Right renal pelvis (tissue), 4 donors: ENCODE measurements at regions not wholly inside any gene's neighbourhood (a gene's known extent, or its start where the extent isn't known, plus 50 kb on each side); places are given as distances from the start of the nearest gene placed in this dataset.

Experiments
- DNase-seq, 4 donors: peaks; one replicate each; pipeline ENCODE4 v3.0.0-alpha.2; 2013; ENCODE audit warnings: low read depth in 4 of 4, low spot score in 3 of 4, missing footprints in 1 of 4

DNA sequence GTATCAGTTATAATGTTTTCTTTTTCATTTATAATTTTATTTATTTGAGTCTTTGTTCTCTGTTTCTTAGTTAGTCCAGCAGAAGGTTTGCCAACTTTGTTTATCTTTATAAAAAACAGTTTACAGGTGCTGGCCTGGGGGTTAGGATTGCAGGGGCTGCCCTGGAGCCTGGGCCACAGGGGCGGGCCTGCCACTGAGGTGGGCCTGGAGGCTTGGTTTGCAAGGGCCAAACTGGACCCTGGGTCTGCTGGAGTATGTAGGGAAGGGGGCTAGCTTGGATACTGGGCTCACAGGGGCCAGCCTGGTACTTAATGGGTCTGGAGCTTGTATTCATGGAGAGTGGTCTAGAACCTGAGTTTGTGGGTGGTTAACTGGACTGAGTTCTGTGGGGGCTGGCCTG, 789.9 kb upstream of the ADGRL4 start:
- DNase-seq = no peak

DNA sequence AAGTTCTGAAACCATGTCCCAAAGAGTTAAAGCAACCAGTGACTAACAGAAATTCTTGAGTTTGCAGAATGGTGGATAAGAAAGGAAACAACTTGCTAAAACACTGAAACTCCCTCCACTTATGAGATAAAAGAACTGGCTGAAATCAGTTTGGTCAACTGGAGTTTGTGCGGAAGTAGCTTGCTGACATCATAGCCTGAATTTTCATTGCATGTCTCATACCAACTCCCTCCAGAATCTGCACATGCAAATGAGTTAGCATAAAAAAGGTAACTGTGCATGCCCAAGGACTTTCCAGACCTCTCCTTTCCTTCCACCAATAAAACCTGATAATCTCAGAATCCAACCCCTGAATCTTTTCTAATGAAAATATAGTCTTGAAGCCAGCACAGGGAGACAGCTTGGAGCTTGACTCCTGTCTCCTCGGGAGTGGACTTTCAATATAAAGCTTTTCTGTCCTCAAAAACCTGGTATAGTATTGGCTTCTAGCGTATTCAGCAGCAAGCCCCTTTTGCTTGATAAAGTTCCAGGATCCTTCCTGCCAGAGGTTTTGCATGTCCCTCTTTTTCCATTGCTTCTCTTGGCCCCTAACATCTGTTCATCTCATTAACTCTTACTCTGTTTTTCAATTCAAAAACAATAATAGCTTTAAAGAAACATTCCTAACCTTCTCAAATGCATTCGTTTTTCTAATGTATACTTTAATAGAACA, 785.8 kb upstream of the ADGRL4 start:
- no peak for DNase-seq

GRCh38 chr1:79791488-79792218, 785.1 kb upstream of the ADGRL4 start:
- no peak for DNase-seq

GRCh38 chr1:79790950-79791349, 784.4 kb upstream of the ADGRL4 start:
- no peak for DNase-seq

DNA sequence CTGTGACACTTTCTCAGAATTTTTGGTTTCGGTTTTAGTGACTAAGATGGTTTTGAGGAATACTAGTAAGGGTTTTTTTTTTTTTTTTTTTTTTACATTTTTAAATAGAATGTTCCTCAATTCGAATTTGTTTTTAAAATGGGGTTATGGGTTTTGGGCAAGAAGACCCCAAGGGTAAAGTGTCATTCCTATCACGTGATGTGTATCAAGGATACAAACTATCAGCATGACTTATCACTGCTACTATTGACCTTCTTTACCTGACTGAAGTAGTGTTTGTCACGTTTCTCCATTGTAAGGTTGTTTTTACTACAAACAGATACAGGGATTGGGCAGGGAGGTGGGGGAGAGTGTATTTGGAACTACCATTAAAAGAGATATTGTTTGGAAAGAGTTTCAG, 781.1 kb upstream of the ADGRL4 start:
- no peak for DNase-seq

DNA sequence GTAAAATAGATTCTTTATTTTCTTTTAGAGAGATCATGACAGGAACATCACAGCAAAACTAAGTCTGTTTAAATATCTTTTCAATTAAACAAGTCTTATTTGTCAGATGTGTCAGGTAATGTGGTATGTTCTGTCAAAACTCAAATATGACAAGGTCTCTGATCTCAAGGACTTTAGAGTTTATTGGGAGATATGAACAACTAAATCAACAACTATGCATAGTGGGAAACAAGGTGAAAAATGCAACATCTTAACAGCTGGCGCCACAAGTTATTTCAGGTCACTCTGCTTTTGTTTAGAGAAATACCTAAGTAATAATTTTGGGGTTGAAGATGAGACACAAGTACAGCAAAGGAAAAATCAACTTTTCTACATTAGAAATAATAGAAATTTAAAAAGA, 779.4 kb upstream of the ADGRL4 start:
- no peak for DNase-seq

GRCh38 chr1:79785561-79785960, 779.0 kb upstream of the ADGRL4 start:
- no peak for DNase-seq

DNA sequence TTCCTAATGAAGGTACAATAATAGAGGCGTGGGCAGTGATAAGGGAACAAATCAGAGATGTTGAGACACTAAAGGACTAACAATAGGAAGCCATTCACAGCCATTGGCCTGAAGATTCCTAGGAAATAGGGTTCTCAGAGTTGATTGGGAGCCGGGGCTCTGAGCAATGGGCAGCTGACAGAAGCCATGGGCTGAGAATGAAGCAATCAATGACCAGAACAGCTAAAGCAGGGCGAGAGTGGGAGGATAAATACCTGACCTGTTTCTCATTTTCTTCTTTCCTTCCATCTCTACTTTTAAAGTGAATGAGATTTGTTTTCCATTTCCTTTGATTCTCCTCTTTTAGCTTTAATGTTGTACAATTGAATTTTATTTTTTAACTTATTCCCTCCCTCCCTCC, 774.7 kb upstream of the ADGRL4 start:
- DNase-seq = no peak

- no peak for DNase-seq
Measured at GRCh38 chr1:79777481-79778219, 771.1 kb upstream of the ADGRL4 start.

DNA sequence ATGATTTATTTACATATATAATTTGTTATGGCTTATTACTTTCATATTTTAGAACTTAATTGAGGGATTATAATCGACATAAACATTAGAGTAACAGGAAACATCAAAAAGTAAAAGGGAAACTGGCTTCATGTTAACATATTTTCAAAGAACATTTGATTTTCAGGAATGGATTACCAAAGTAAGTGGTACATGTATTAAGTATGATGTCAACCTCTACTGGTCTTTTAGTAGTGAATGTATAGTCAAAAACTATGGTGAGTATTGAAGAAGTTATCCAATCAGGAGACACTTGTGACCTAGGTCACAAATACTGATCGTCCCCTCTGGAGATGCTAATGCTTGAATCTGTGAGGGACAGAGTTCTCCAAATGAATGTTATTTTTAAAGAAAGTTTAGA, 768.9 kb upstream of the ADGRL4 start:
- no peak for DNase-seq

DNA sequence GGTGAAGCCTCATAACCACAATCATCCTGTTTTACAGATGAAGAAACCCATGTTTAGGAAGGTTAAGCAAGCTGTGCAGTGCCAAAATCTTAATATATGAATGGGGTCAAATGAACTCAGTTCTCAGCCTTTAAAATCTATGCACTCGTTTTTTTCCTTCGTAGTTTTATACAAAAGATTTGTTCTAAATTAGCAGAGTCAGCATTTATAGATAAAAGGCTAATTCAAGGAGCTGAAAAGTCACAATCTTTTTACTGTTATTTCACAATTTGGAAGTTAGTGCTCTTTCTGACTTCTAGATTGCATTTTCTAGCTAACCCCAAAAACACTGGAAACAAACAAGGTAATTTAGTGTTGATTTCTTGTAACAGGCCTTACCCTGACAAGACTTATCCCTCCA, 766.9 kb upstream of the ADGRL4 start:
- DNase-seq = no peak

GRCh38 chr1:79762461-79762860, 755.9 kb upstream of the ADGRL4 start:
- no peak for DNase-seq

GRCh38 chr1:79760531-79760930, 754.0 kb upstream of the ADGRL4 start:
- no peak for DNase-seq

- DNase-seq = no peak
Measured at GRCh38 chr1:79749607-79750006, 743.1 kb upstream of the ADGRL4 start.

DNA sequence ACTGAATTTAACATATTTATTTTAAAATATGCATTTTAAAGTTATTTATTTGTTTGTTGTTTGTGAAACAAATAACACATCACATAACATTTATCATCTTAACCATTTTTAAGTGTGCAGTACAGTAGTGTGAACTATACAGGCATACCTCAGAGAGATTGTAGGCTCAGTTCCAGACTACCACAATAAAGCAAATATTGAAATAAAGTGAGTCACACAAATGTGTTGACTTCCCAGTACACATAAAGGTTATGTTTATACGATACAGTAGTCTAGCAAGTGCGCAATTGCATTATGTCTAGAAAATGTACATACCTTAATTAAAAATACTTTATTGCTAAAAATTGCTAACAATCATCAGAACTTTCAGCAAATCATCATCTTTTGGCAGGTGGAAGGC, 739.4 kb upstream of the ADGRL4 start:
- DNase-seq = no peak

GRCh38 chr1:79744746-79745145, 738.2 kb upstream of the ADGRL4 start:
- DNase-seq = no peak

DNA sequence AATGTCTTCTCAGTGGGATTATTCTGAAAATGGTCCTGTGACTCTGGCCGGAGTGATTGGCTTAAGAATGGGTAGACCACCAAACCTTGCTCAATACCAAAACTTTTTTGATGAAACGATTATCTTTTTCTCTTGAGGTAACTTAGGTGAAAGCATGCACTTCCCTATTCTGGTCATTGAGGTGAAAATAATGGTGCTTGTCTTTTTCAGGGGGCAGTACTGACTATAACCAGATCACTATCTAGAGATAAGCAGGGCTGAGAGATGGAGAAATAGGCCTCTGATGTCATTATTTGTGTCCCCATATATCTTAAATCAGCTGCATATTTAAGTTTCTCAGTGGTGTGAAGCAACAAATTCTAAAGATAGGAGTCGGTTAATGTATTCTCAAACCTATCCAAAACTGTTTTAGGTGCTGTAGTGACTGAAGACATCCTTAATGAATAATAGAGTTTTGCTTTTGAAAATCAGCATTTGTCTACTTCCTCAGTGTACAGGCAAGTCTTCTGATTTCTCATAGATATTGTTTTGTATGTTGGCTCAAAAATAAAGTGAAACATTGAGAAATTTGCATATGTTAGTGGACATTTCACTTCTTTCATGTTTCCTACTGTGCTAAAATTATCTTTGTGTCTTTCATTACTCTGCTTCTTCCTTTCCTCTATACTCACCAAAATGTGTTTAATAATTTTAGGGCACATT, 735.3 kb upstream of the ADGRL4 start:
- DNase-seq = no peak

DNA sequence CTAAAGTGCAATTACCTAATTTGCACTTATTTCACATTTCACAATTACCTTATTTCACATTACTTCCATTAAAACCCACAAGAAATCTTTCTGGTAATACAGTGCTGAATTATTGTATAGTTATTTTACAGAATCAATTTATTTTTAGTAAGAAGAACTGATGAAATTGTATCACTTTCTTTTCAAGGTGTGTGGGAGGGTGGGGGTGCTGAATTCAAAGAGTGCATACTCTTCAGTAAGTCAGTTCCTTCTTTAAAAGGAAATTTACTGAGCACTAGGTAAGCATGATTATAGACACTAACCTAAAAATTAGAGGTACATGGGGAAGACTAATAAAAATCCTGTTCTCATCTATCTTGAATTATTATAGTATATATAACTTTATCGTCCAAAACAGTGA, 731.6 kb upstream of the ADGRL4 start:
- DNase-seq = no peak

DNA sequence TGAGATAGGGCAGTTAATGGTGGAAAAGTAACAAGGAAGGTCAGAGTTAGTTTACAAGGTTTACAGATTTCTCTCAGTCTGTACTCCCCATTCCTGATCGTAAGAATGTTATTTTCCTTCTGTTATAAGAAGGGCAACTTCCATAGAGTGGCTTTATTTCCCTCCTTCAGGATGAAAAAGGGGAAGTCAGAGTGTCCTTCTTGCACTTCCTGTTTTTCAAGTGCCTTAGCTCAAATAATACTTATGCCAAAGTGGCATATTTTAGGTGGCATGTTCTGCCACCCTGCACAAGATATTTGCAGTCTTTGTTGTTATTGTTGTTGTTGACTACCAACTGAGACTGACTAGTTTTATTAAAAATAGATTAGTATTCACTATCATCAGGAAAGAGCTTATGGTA, 730.7 kb upstream of the ADGRL4 start:
- no peak for DNase-seq

GRCh38 chr1:79732950-79733349, 726.4 kb upstream of the ADGRL4 start:
- DNase-seq = no peak

DNA sequence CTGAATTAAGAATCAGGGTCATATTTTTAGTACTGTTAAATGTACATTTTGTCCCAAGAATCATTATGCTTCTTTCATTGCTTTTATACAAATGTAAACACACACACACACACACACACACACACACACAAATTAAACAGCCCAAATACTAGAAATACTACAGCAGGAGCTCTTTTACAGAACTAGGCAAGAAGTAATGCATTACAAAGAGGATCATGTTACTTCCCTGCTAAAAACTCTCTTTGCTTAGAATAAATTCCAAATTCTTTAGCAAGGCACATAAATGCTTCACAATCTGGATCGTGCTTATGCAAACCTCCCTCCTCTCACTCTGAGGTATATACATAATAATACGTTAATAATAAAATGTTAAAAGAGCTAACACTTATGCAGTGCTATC, 720.4 kb upstream of the ADGRL4 start:
- DNase-seq = no peak
